AG04450 (cell line): ENCODE measurements at regions not wholly inside any gene's neighbourhood (a gene's known extent, or its start where the extent isn't known, plus 50 kb on each side); places are given as distances from the start of the nearest gene placed in this dataset.

Experiments used
- CTCF ChIA-PET: fragments of 300-600, 350-600 bp; formaldehyde crosslinking; extraction: SDS; loops from one replicate; lab custom pipeline; 2022; ENCODE audit warnings: antibody characterized with exemption, inconsistent platforms; lab: Charles Lee
- POLR2A ChIA-PET: fragments of 350-600 bp; formaldehyde crosslinking; extraction: SDS; loops from one replicate; lab custom pipeline; 2021; ENCODE audit warnings: antibody characterized with exemption, inconsistent platforms; lab: Yijun Ruan, JAX
- DNase-seq: peaks from one replicate; pipeline ENCODE4 v3.0.0-alpha.2; 2011; ENCODE audit warnings: low read depth, low spot score
- H3K27ac ChIP-seq: one replicate; pipeline ENCODE4 v1.5.1; 2012; ENCODE audit warnings: low read depth, low read length, control low read depth
- H3K27me3 ChIP-seq: one replicate; pipeline ENCODE4 v1.6.0; 2012; ENCODE audit warnings: low read length; ENCODE audit not compliant: control insufficient read depth, insufficient read depth
- H3K4me3 ChIP-seq: 2 replicates; pipeline ENCODE4 v1.5.1; 2011; ENCODE audit warnings: mild to moderate bottlenecking, low read depth, low read length, control low read depth
- H3K9me3 ChIP-seq: 2 replicates; pipeline ENCODE4 v1.5.1; 2012; ENCODE audit warnings: low read length; ENCODE audit not compliant: control insufficient read depth, insufficient read depth
- TF ChIP-seq, protein P1 (sequence below): IDR thresholded peaks from 2 replicates; pipeline ENCODE4 v1.5.1; 2011; ENCODE audit warnings: low read depth, low read length, control low read depth, inconsistent platforms

DNA sequence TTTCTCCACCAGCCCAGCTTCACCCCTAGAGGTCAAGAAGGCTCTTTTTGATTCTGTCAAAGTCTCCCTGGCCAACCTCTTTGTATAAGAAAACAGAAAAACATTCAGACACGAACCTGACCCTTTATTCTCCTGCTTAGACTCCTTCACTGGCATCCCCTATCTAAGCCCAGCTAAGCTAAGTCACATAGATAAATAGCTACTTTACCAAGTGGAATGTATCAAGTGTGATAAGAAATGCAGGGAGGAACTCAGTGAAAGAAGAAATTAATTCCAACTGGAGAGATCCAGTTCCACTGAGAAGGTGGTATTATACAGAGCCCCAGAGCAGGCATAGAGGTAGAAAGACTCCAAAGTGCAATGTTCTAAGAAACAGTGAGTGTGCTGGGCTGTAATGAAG is 489.5 kb downstream of the TNS1 start:
- TF ChIP-seq, protein P1, sequence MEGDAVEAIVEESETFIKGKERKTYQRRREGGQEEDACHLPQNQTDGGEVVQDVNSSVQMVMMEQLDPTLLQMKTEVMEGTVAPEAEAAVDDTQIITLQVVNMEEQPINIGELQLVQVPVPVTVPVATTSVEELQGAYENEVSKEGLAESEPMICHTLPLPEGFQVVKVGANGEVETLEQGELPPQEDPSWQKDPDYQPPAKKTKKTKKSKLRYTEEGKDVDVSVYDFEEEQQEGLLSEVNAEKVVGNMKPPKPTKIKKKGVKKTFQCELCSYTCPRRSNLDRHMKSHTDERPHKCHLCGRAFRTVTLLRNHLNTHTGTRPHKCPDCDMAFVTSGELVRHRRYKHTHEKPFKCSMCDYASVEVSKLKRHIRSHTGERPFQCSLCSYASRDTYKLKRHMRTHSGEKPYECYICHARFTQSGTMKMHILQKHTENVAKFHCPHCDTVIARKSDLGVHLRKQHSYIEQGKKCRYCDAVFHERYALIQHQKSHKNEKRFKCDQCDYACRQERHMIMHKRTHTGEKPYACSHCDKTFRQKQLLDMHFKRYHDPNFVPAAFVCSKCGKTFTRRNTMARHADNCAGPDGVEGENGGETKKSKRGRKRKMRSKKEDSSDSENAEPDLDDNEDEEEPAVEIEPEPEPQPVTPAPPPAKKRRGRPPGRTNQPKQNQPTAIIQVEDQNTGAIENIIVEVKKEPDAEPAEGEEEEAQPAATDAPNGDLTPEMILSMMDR: no peak
- no peak for DNase-seq
- Histone ChIP-seq H3K4me3 (no peak overlapping the region), H3K27ac (no peak overlapping the region), H3K9me3 (no peaks in the 10 kb centered on the region), H3K27me3 (no peaks in the 10 kb centered on the region)
- POLR2A ChIA-PET: interaction anchor here (1.1 kb wide), 1 partner anchor 200 kb away, joined by 4 read pairs; no protein-coding TSS in a partner anchor
- CTCF ChIA-PET: interaction anchor here (1.0 to 6.8 kb wide), 3 partner anchors 180 to 831 kb away, joined by 3 to 78 read pairs (median 3); no protein-coding TSS in a partner anchor

DNA sequence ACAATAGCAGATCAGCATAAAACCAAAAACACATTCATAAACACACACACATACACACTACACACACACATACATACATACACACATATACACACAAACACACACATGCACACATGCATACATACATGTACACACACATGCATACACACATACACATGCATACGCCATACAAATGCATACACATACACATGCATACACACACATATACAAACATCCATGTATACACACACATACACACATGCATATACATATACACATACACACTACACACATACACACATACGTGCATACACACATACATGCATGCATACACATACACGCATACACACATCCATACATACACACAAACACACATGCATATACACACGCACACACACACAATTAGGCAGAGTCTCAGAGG is 490.1 kb downstream of the TNS1 start:
- ChIA-PET CTCF (interaction anchor here (1.0 to 6.8 kb wide), 3 partner anchors 181 to 831 kb away, joined by 3 to 78 read pairs (median 3); no protein-coding TSS in a partner anchor), POLR2A (interaction anchor here (1.1 kb wide), 1 partner anchor 201 kb away, joined by 4 read pairs; no protein-coding TSS in a partner anchor)
- TF ChIP-seq, protein P1: no peak
- no peak for DNase-seq
- H3K9me3 ChIP-seq: no peaks in the 10 kb centered on the region
- no peak overlapping the region for H3K27ac ChIP-seq
- no peak overlapping the region for H3K4me3 ChIP-seq
- no peaks in the 10 kb centered on the region for H3K27me3 ChIP-seq

DNA sequence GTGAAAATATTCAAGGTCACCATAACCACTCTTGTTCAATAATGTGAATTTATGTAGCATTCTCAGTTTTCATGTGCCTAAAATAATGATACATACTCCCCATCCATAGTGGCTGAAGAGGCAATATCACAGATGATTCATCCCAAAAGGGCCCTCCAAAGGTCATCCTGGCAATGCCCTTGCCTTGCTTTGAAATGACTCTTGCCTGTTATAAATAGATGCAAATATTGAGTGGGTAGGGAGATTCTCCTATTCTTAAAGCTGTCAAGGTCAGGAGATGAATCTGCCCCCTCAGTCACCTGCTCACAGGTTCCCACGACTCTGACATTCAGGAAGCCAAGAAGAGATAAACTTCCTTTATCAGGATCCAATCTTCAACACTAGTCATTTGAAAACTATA is 490.5 kb downstream of the TNS1 start:
- ChIA-PET POLR2A (no interaction called here), CTCF (interaction anchor here (0.8 to 6.8 kb wide), 4 partner anchors 181 to 202 kb away, joined by 3 to 78 read pairs (median 4); no protein-coding TSS in a partner anchor)
- H3K27ac ChIP-seq: no peak overlapping the region
- no peaks in the 10 kb centered on the region for H3K9me3 ChIP-seq
- TF ChIP-seq, protein P1: no peak
- H3K27me3 ChIP-seq: no peaks in the 10 kb centered on the region
- DNase-seq: no peak
- no peak overlapping the region for H3K4me3 ChIP-seq

DNA sequence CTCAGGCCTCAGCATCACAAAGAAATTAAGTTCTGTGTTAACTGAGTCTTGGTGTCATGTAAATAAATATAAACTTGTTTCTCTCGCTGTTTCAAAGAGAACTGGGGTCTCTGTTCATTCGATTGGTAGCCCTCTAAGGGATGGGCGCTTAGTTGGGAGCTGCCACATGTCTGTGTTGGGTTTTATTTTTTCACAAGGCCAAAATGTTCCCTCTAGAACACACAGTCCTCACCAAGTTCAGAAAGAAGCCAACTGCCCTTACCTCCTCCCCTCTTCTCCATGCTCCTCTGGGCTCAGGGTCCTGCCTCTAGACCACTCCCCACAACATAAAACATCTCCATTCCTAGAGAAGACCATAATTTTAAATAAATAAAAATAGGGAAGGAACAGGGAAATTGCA is 490.9 kb downstream of the TNS1 start:
- Histone ChIP-seq H3K4me3 (no peak overlapping the region), H3K27ac (no peak overlapping the region), H3K27me3 (no peaks in the 10 kb centered on the region), H3K9me3 (no peaks in the 10 kb centered on the region)
- no peak for DNase-seq
- TF ChIP-seq, protein P1: no peak
- CTCF ChIA-PET: interaction anchor here (0.5 to 6.8 kb wide), 17 partner anchors 108 to 996 kb away, joined by 3 to 78 read pairs (median 6); partner anchors contain the start of gene IGFBP5
- POLR2A ChIA-PET: interaction anchor here (2.5 kb wide), 1 partner anchor 816 kb away, joined by 7 read pairs; the partner anchor contains the start of gene IGFBP5

DNA sequence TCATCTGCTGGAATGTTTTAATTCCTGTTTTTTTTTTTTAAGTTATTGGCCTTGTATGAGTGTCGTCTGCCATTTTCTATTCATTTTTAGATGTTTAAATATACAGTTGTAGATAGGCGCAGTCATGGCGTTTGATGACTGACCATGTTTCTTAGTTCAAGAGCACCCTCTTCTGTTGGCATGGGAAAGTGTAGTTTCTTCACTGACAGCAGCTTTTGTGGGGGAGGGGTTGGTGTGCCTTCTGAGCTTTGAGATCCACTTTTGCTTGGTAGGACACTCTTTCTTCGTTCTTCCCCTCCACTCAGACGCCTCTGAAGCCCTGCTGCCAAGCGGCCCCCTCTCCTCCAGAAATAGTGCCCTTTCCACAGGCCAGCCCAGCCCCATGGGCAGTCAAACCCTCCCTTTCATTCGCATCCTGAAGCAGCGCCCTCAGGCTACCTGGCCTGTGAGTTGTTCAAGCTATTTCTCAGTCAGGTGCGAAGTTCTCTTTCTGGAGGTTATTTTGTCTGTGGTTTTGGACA is 492.0 kb downstream of the TNS1 start:
- DNase-seq: peak; percentile 87
- H3K27me3 ChIP-seq: no peaks in the 10 kb centered on the region
- ChIA-PET POLR2A (interaction anchor here (0.7 to 2.5 kb wide), 8 partner anchors 94 to 815 kb away, joined by 3 to 7 read pairs (median 4); partner anchors contain the start of gene IGFBP5), CTCF (interaction anchor here (0.6 to 6.8 kb wide), 41 partner anchors 10 to 991 kb away, joined by 3 to 78 read pairs (median 4); partner anchors contain the start of gene IGFBP5)
- no peak overlapping the region for H3K27ac ChIP-seq
- no peaks in the 10 kb centered on the region for H3K9me3 ChIP-seq
- TF ChIP-seq, protein P1: peak; percentile 73
- no peak overlapping the region for H3K4me3 ChIP-seq
